HG03064 (cell line): ENCODE measurements at regions not wholly inside any gene's neighbourhood (a gene's known extent, or its start where the extent isn't known, plus 50 kb on each side); places are given as distances from the start of the nearest gene placed in this dataset.

Source experiments
- ATAC-seq: cut with Tn5 transposase; IDR thresholded peaks from one replicate; pipeline ENCODE4 v1.9.1; 2021; ENCODE audit warnings: low read depth; ENCODE audit not compliant: unreplicated experiment

DNA sequence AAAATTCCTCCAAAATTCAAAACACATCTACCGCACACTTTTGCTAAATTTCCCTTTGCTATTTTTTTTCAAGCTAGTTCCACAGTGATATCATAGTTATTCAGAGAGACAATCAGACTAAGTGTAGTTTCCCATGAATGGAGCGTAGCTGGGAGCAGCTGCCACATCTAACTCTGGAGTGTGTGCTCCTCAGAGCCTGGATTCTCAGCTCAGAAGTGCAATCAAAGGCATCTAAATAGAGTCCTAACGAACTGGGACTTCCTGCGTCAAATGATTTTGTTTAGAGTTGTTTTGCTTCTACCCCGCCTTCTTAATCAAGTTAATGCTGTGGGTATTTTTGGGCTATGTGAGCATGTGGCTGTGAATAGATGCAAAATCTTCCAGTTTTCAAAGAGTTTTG, 160.3 kb downstream of the TMEM18 start:
- ATAC-seq: no peak

DNA sequence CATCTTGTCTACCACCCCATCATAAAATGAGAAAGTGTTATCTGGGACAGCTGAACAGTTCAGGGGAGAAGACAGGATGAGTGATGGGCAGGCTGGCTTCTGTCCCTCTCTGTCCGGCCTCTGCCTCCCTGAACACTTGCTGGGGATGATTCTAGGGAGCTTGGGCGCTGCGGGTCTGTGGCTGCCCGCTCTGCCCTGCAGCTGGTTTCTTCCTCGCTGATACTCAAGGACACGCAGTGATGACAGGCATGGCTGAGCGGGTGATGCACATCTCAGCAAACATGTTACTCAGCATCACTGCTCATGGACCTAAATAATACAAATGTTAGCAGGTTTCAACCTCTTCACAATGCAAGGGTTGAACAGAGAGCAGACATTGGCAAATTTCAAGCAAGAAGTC, 161.1 kb downstream of the TMEM18 start:
- ATAC-seq: no peak

DNA sequence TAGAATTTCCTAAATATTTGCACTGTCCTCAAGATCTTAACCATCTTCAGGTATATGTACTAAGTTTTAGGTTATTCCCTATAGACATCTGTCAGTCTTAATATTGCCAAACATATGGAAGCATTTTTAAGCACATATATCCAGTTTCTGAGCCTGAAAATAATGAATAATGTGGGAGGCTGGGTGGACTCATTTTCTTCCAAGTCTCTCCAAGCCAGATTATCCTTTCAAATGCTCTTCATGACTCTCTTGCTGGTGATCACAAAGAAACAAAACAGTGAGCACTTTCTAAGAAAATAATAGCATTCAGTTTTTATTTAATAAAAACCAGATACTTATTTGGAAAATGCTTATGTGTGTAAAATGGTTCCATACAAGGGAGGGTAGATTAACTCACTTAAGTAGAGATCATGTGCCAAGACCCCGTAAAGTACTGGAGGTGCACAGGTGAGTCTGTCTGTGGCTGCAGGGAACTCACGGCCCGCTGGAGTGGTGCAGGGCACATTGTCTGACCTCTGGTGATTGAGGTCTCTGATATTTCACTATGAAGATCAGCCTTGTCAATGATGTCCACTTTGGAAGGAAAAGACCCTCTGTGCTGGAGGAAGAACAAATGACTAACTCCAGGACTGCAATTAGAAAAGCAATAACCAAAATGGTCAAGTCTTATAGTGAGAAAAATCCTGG, 161.6 kb downstream of the TMEM18 start:
- ATAC-seq: no peak

DNA sequence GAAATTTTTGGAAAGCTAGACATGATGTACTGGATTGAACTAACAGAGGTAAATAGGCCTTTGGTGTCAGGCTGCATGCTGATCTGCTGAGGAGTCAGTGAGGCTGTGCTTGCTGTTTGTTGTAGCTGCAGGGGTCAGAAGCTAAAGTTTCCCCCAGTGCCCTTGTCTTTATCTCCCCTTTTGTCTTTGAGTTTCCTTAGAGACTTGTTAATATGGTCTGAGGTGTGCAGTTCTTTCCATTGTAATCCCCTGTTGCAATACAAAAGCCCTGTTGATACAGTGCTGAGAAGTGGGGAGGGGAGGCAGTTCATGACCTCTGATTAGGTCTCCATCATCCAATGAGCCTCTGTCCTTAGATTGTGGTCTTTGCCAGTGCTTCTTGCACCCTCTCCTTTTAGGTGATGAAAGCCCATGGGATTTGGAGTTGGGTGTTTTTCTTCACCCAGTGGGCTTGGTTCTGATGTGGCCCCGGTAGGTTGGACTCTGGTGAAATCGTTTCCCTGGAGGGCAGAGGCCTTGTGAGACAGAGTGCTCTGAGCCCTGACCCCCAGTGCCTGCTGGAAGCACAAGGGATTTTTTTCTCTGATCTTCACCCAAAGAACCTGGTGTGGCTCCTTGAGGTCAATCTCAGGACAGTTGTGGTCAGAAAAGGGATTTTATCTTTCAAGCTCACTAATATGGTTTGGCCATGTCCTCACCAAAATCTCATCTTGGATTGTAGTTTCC, 163.1 kb downstream of the TMEM18 start:
- no peak for ATAC-seq

DNA sequence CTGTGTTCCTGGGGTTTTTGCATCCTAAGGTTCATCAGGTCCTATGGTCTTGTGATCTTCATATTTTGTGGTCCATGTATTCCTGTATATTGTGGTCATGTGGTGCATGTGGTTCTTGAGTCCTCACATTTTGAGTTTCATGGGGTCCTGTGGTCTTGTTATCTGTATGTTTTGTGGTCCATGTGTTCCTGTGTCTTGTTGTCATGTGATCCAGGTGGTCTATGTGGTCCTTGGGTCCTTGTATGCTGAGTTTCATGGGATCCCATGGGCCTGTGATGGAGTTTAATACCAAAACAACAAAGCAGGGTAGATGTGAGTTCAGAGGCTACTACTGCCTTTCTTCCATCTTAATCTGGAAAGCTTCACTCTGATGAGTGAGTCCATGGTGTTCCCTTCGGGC, 166.4 kb downstream of the TMEM18 start:
- ATAC-seq: no peak

DNA sequence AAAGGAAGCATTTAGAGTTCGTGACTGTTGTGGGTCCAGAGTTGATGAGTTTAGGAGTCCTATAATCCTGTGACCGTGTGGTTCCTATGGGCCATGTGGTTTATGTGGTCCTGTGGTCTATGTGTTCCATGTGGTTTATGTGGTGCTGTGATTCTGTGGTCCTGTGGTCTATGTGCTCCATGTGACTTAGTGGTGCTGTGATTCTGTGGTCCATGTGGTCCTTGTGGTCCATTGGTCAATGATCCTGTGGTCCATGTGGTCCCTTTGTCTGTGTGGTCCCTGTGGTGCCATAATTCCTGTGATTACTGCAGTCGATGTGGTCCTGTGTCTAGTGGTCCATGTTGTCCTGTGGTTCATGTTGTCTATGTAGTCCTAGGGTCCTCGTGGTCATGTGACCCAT, 167.3 kb downstream of the TMEM18 start:
- no peak for ATAC-seq

DNA sequence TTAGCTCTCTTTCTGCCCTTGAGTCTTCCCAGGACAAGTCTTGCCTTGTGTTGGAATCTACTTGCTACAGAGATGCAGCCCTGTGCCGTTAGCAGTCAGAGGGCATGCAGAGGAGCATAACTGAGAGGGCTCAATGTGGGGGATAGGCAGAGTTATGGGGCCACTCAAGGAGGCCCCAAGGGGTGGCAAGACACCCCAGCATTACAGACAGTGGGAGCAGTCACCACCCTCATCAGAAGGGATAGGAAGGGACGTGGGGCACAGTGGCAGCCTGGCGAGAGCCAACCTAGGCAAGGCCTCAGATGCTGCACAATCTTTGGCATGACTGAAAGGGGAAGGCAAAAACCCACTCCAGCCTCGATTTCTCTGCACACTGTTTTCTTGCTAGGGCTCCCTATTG, 169.1 kb downstream of the TMEM18 start:
- no peak for ATAC-seq

DNA sequence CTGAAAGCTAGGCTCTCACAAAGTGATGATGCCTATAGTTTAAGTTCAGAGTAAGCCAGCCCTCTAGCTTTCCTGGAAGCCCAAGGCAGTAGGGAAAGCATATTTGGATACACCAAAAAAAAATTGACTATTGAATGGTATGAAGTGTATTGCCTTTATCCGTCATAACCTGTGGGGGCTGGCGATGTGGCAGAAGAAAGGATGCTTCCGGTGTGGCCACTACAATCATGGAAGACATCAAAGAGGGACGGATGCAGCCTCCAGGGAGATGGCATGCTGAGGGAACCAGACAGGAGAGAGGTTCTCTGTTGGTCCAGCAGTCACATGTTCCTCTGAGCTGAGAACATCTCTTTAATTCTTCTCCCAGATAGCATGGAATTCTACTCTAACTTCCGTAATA, 170.3 kb downstream of the TMEM18 start:
- ATAC-seq: no peak

DNA sequence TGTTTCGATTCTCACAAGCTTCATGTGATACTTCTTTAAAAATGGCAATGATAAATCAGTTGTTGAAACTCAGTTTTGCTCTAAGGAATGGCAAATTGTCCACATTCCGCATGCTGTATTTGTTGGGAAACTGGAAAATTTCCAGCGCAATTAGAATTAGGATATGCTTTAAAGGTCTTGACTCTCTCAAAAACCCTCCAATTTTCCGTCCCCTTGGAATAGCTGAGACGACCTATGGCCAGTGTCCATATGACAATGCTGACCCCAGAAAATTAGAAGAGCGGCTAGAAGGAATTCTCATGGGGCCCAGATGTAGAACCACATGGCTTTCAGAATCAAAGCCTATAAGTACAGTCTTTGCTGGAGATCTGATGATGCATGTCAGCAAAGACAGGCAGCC, 170.8 kb downstream of the TMEM18 start:
- no peak for ATAC-seq

DNA sequence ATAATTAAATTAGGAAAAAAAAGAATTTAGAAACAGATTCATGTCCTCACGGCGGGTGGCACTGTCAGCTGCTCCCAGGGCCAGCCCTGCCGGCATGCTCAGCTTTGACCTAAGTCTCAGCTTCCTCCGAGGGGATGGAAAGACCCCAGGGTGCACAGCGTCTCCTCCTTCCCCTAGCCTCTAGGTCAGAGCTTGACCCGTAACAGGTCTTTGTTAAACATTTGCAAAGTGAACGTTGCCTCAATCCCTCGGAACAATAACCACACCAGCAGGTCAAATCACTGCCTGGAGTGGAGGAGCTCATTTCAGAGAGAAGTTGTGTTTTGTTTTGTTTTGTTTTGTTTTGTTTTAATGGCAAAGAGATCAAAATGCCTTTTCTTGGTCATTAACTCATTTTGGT, 171.3 kb downstream of the TMEM18 start:
- ATAC-seq: no peak

DNA sequence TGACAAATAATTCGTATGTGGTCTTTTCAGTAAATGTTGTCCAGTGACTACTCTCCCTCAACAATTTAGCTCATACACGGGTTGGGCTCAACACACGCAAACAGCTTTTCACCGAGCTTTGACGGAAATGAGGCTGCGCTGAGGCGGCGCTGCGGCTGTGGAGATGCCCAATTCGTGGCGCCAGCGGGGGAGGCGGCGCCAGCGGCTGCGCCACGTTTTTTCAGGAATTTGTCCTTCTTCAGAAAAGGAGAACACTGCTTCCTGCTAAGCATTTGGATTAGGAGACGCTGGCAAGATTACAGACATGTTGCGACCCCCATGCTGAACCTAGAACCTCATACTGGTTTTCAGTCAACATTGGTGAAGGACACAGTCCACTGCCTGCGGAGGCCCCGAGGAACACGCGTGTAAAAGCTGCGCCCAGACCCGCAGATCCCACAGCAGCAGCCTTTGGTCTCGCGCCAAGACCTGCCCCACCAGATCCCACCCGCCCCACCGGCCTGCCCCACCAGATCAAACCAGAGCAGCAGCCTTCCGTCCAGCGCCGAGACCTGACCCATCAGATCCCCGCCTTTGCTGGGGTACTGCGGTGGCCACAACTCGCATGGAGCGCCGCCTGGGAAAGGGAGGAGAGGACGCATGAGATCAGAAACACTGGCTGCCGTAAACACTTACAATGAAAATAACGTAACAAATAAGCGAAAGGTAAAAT, 173.8 kb downstream of the TMEM18 start:
- no peak for ATAC-seq

DNA sequence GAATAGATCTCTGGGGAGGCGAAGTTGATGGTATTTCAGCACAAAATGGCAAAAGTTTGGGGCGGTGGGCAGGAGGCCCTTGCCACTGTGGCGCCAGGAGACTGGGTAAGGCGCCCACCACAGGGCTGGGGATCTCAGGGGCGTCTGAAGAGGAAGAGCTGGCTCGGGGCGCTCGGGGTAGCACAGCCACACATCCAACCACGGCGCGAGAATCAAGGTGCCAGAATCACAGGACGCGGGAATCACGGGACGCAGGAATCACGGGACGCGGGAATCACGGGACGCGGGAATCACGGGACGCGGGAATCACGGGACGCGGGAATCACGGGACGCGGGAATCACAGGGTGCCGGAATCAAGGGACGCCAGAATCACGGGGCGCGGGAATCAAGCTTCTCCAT, 174.4 kb downstream of the TMEM18 start:
- ATAC-seq: no peak

DNA sequence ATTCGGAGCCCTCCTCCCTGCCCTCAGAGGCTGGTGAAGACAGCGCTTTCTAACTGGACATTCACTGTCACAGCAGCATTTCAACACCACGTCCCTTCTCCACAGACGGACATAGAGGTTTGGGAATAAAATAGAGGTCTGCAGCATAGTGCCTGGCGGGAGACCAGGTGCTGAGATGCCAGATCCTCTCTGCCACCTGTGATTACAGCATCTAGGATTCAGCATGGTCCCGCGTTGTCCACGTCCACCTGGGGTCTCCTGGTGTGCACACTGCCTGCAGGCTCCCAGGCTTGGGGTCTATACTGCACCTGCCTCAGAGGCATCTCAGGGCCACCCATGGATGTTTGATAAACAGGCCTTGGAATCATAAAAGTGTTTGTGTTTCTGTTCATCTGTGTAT, 175.5 kb downstream of the TMEM18 start:
- ATAC-seq: no peak

DNA sequence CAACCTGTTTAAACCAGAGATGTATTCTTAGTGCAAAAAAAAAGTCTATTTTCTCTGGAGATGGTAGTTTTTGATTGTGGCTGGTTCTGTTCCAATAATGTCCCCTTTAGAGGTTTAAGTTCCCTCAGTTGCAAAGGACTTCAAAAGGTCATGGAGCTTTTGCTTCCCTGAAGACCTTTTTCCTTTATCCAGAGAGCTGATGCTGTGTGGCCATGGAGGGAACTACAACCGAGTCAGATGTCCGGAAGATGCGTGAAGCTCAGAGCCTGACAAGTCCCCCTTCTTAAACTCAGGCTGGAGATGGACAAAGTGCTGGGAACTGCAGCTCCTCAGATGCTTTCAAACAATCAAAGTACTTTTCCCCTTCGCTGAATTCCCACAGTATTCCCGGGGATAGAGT, 176.1 kb downstream of the TMEM18 start:
- ATAC-seq: no peak

DNA sequence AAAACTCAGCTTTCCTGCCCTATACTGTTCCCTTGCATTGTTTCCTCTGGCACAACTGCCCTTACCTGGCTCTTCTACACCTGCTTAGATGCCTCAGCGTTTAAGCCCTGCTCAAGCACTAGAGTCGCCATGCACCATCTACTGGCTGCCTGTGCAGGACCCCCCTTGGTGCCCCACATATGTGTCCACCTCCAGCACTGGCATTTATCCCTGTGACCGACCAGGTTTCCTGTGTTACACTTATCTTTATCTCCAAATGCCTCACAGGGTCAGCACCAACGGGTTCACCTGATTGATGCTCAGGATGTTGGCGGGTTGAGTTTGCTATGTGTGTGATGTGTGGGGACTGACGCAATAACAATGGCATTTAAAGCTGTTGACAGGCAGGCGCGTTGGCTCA, 177.5 kb downstream of the TMEM18 start:
- ATAC-seq: no peak

DNA sequence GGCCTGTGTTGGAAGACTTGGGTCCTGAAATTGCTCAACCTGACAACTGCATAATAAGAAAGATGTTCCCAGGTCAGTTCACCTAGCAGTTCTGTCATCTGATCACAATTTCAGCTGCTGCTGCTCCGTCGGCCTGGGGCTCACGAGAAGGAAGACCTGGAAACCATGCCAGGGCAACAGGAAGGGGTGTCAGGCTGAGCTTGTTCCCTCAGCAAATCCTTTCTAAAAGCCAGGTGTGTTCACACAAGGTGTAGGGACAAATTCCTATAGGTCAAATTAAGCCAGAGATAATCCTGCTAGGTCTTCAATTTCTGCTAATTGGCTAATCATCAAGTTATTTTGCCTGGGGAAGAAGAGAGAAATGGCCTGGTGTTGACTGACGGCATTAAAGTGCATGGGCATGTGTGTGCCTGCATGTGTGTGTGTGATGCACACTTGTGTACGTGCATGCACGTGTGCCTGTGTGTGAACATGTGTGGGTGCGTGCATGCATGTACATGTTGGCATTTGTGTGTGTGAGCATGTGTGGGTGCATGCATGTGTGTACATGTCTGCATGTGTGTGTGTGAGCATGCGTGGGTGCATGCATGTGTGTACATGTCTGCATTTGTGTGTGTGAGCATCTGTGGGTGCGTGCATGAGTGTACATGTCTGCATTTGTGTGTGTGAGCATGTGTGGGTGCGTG, 178.6 kb downstream of the TMEM18 start:
- ATAC-seq: no peak

DNA sequence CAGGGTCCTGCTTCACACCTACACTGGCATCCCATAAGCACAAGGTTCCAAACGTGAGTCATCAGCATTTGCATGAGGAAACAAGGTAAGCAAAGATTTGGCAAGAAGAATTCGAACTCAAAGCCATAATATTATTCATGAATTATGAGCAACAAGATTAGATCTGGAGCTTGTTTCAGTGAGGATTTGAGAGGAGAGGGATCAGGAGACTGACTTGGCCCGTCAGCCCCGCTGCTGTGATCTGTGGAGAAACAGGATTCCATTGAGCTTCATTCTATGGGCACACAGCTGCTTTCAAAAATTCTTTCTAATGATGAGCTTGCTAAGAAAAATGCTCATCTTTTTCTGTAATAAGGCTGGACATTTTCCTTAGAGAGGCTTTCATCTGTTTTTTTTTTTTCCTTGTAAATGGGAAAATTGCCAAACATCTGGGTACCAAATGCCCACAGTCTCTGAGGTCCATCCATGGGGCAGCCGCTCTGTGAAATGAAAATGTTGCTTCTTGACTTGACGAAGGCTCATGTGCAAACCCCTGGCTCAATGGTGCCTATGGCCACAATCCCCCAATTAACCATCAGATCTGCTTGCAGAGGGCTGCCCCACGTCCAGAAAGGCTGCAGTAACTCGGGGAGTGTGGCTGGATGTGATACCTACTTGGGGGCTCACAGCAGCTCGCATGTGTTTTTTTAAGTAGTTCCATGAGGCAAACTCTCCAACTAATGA, 179.3 kb downstream of the TMEM18 start:
- no peak for ATAC-seq

DNA sequence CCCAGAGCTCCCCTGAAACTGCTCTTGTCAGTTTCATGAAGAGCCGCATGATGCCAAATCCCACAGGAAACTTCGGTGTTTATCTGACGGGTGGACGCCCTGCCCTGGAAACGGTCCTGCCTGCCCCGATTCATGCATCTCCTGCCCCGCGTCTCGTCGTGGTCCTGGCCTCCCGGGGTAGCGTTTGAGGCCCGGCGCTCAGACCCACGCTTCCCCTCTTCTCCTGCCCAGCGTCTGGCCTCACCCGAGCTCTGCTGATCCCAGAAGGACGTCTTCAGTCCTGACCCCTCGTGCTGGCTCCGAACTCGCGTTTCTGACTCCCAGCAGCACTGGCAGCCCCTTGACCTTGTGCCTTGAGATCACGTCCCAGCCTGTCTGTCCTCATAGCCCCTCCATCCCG, 180.5 kb downstream of the TMEM18 start:
- no peak for ATAC-seq

DNA sequence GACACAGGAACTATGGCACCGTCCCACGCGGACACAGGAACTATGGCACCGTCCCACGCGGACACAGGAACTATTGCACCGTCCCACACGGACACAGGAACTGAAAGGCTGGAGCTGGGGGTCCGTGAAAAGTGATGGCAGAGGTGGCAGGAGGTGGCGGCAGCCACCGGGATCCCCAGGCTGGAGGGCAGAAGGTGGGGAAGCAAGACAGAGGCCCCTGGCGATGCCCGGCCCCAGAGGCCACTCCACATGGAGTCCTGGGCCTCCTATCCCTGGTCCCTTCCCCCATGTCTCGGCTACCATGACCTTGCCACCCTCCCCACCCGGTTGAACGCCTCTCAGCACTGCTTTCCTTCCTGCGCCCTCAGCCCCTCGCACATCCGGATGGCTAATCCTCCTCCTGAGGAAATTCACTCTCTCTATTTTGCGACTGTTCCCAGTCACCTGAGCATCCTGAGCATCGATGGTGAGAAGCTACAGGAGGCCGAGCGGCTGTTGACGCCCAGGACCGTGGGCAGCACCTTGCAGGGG, 181.4 kb downstream of the TMEM18 start:
- no peak for ATAC-seq

DNA sequence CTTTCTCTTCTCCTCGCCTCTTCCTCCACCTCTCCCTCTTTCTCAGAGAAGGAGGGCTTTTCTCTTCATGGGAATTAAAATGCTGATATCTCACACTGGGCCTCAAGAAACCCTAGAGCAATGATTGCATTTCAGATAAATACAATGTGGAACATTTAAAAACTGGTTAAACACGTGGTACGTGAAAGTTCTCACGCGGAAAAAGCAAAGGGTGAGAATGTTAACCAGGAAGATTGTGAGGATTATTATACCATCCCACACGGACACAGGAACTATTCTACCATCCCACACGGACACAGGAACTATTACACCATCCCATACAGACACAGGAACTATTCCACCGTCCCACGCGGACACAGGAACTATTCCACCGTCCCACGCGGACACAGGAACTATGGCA, 182.4 kb downstream of the TMEM18 start:
- no peak for ATAC-seq
